K562 (cell line): ENCODE measurements at regions not wholly inside any gene's neighbourhood (a gene's known extent, or its start where the extent isn't known, plus 50 kb on each side); places are given as distances from the start of the nearest gene placed in this dataset.

ENCODE experiments used
- ATAC-seq: fragments of 200-7000 bp; cut with Tn5 transposase; 3 replicates; pipeline ENCODE4 v1.9.1; 2020; ENCODE audit warnings: moderate library complexity
- BruUV-seq: library from RNA; stranded (reverse); fragments of 400-500 nt; replicated peaks from 2 replicates; lab custom pipeline; 2021; lab: Mats Ljungman, UMichigan
- CTCF ChIA-PET: fragments of 300-600 bp; formaldehyde crosslinking; extraction: SDS; loops from one replicate; lab custom pipeline; 2021; ENCODE audit warnings: low intra/inter-chr PET ratio; lab: Yijun Ruan, JAX
- POLR2A ChIA-PET: fragments of 300-600, 350-650 bp; sonication (Branson Sonifier 250); formaldehyde crosslinking; extraction: SDS; loops from one replicate; lab custom pipeline; 2021; ENCODE audit warnings: antibody characterized with exemption, inconsistent platforms; lab: Yijun Ruan, JAX
- DNase-seq, 4 experiments: peaks; one replicate each; pipeline versions ENCODE4 v3.0.0 to v3.0.0-alpha.2; 2011 to 2018; ENCODE audit warnings: low spot score in 3 of 4, mixed read lengths in 3 of 4; ENCODE audit errors: extremely low read depth in 1 of 4
- FAIRE-seq: peaks from 2 replicates; lab custom pipeline; 2011; peaks lifted over from hg19 to GRCh38; lab: Jason Lieb, UNC
- H2AFZ ChIP-seq: 2 replicates; pipeline ENCODE4 v1.6.0; 2011; ENCODE audit warnings: low read depth, low read length, control low read depth, inconsistent platforms
- H3K27ac ChIP-seq: fragments of 200-600 bp; 3 replicates; pipeline ENCODE4 v1.8.0; 2011; ENCODE audit warnings: low read depth, mild to moderate bottlenecking, control low read depth, inconsistent platforms, low read length, moderate library complexity, mixed read lengths; ENCODE audit errors: extremely low read depth
- H3K27me3 ChIP-seq, 2 experiments: fragments of 300-600 bp in 1 of 2; 2 replicates in 1 of 2; 3 replicates in 1 of 2; pipeline versions ENCODE4 v1.6.0 to v1.8.0; 2011; ENCODE audit warnings: inconsistent platforms in 2 of 2, low read length in 2 of 2, mild to moderate bottlenecking in 1 of 2, mixed read lengths in 1 of 2, moderate library complexity in 1 of 2; ENCODE audit not compliant: control insufficient read depth in 2 of 2, insufficient read depth in 2 of 2
- H3K36me3 ChIP-seq: fragments of 300-600 bp; 3 replicates; pipeline ENCODE4 v1.8.0; 2011; ENCODE audit warnings: mild to moderate bottlenecking, low read length, inconsistent platforms; ENCODE audit not compliant: control insufficient read depth, insufficient read depth
- H3K4me1 ChIP-seq, 2 experiments: fragments of 200-600 bp in 1 of 2; replicated peaks in 1 of 2; 2 replicates in 1 of 2; 3 replicates in 1 of 2; pipeline versions ENCODE4 v1.5.1 to v1.8.0; 2011; ENCODE audit warnings: inconsistent platforms in 2 of 2, low read length in 2 of 2, mild to moderate bottlenecking in 1 of 2, mixed read lengths in 1 of 2, moderate library complexity in 1 of 2; ENCODE audit not compliant: control insufficient read depth in 2 of 2, insufficient read depth in 2 of 2
- H3K4me2 ChIP-seq: 2 replicates; pipeline ENCODE4 v1.6.1; 2011; ENCODE audit warnings: low read length, control low read depth, inconsistent platforms, mixed read lengths; ENCODE audit not compliant: insufficient read depth
- H3K4me3 ChIP-seq: fragments of 200-600 bp; sonication (generic), shearing (Covaris generic); 2 replicates; pipeline ENCODE4 v1.5.1; 2016; ENCODE audit warnings: control low read depth, inconsistent platforms
- H3K79me2 ChIP-seq: fragments of 200-600 bp; 3 replicates; pipeline ENCODE4 v1.8.0; 2011; ENCODE audit warnings: low read length, inconsistent platforms; ENCODE audit not compliant: control insufficient read depth, insufficient read depth
- H3K9ac ChIP-seq, 2 experiments: 2 replicates each; pipeline versions ENCODE4 v1.6.0 to v1.6.1; 2011; ENCODE audit warnings: low read depth in 2 of 2, low read length in 2 of 2, control low read depth in 1 of 2, inconsistent platforms in 1 of 2, mild to moderate bottlenecking in 1 of 2, mixed read lengths in 1 of 2; ENCODE audit not compliant: insufficient read depth in 1 of 2
- H3K9me1 ChIP-seq: one replicate; pipeline ENCODE4 v1.6.0; 2011; ENCODE audit warnings: inconsistent platforms, mild to moderate bottlenecking, low read length, moderate library complexity; ENCODE audit not compliant: control insufficient read depth, insufficient read depth
- H3K9me3 ChIP-seq: replicated peaks from 2 replicates; pipeline ENCODE4 v1.5.1; 2011; ENCODE audit warnings: low read depth, low read length, inconsistent platforms; ENCODE audit not compliant: control insufficient read depth, insufficient read depth
- H4K20me1 ChIP-seq: replicated peaks from 2 replicates; pipeline ENCODE4 v1.6.1; 2011; ENCODE audit warnings: low read length, inconsistent platforms, mixed read lengths; ENCODE audit not compliant: control insufficient read depth, insufficient read depth
- ASH1L ChIP-seq: fragments of 450-650 bp; IDR thresholded peaks from 2 replicates; pipeline ENCODE4 v1.6.1; 2018; ENCODE audit warnings: borderline replicate concordance, mild to moderate bottlenecking, low read depth; ENCODE audit not compliant: partially characterized antibody
- BDP1 ChIP-seq: IDR thresholded peaks from 3 replicates; pipeline ENCODE4 v1.6.1; 2011; ENCODE audit not compliant: insufficient read length, insufficient read depth
- BRF1 ChIP-seq: IDR thresholded peaks from 3 replicates; pipeline ENCODE4 v1.6.1; 2011; ENCODE audit warnings: borderline replicate concordance, mild to moderate bottlenecking; ENCODE audit not compliant: insufficient read length; ENCODE audit errors: extremely low read depth
- CBX3 ChIP-seq, 2 experiments: IDR thresholded peaks; 1 replicate in 1 of 2; 2 replicates in 1 of 2; pipeline ENCODE4 v1.6.1; 2012; ENCODE audit warnings: inconsistent platforms in 2 of 2, low read length in 2 of 2, borderline replicate concordance in 1 of 2, control low read depth in 1 of 2
- EP400 ChIP-seq: fragments of 450-650 bp; IDR thresholded peaks from 2 replicates; pipeline ENCODE4 v1.6.1; 2017; ENCODE audit warnings: antibody characterized with exemption, mild to moderate bottlenecking, moderate library complexity
- HEY1 ChIP-seq: fragments of 250-450 bp; sonication (Bioruptor Pico); IDR thresholded peaks from 2 replicates; pipeline ENCODE4 v1.5.0; 2020; ENCODE audit warnings: mild to moderate bottlenecking, moderate library complexity, borderline replicate concordance
- HNRNPLL ChIP-seq: fragments of 200-400 bp; formaldehyde crosslinking; IDR thresholded peaks from 2 replicates; pipeline ENCODE4 v1.6.1; 2017; ENCODE audit warnings: low read length, low read depth, mild to moderate bottlenecking; ENCODE audit not compliant: poor library complexity, severe bottlenecking
- KHSRP ChIP-seq: fragments of 450-650 bp; IDR thresholded peaks from 2 replicates; pipeline ENCODE4 v1.6.1; 2017
- PCBP1 ChIP-seq: fragments of 200-400 bp; formaldehyde crosslinking; IDR thresholded peaks from 2 replicates; pipeline ENCODE4 v1.6.1; 2018; ENCODE audit warnings: mild to moderate bottlenecking, low read depth, low read length; ENCODE audit not compliant: poor library complexity, severe bottlenecking
- SAFB ChIP-seq: fragments of 200-400 bp; formaldehyde crosslinking; IDR thresholded peaks from 2 replicates; pipeline ENCODE4 v1.6.1; 2017; ENCODE audit warnings: low read depth, low read length, borderline replicate concordance
- SMAD4 ChIP-seq: fragments of 250-450 bp; sonication (Bioruptor Pico); conservative IDR thresholded peaks from 2 replicates; pipeline ENCODE4 v1.8.0; 2021; ENCODE audit warnings: inconsistent platforms, mild to moderate bottlenecking, moderate library complexity
- SMC3 ChIP-seq: conservative IDR thresholded peaks from 2 replicates; pipeline ENCODE4 v1.6.1; 2011; ENCODE audit warnings: low read depth, low read length, improper control_type of control experiment; ENCODE audit not compliant: insufficient read depth
- ZNF174 ChIP-seq: fragments of 250-450 bp; sonication (Bioruptor Pico); IDR thresholded peaks from 2 replicates; pipeline ENCODE4 v1.4.0; 2020; ENCODE audit warnings: mild to moderate bottlenecking
- WGBS: fragments of 100-300 bp; shearing (Covaris generic); methylation state at CpG from one replicate; pipeline ENCODE4 v1.1.6; 2016; ENCODE audit warnings: low coverage, mixed read lengths; ENCODE audit not compliant: insufficient coverage; ENCODE audit errors: missing lambda C conversion rate; 5-methylcytosine and 5-hydroxymethylcytosine counted together
- in situ Hi-C: fragments of 300-500 bp; cut with MboI; formaldehyde crosslinking; loops from 4 replicates; pipeline ENCODE4 v1.15.0; 2018; ENCODE audit warnings: inconsistent platforms, mixed read lengths
- intact Hi-C: fragments of 100-400 bp; cut with micrococcal nuclease; formaldehyde crosslinking; loops from 2 replicates; pipeline ENCODE4 v1.14.2; 2022
- TF ChIP-seq, protein P1 (sequence below): fragments of 200-400 bp; formaldehyde crosslinking; IDR thresholded peaks from 2 replicates; pipeline ENCODE4 v1.6.1; 2017; ENCODE audit warnings: mild to moderate bottlenecking, low read depth, low read length, moderate library complexity
- TF ChIP-seq, protein P2 (sequence below): fragments of 250-450 bp; sonication (Bioruptor Pico); IDR thresholded peaks from 2 replicates; pipeline ENCODE4 v1.4.0; 2020; ENCODE audit warnings: mild to moderate bottlenecking, moderate library complexity
- TF ChIP-seq, protein P3 (sequence below): fragments of 150-350 bp; conservative IDR thresholded peaks from 2 replicates; pipeline ENCODE4 v1.6.1; 2014; ENCODE audit warnings: low read length

DNA sequence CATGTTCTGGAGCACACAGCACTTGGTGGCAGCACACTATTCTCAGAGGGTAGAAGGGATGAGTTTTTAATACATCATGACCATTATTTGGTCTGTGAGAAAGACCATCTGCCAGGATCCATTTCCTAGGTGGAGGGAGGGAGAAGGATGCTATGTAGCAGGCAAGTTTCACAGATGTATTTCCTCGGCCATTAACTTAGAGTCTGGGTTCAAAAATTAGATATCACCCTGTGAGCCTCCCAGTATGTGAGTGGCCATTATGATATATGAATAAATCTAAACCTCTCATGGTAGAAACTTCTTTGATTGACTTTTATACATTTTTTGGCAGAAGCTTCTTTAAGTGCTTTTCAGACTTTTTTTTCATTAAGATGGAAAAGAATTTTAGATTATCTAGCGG, 133.9 kb downstream of the SREK1 start:
- in situ Hi-C loops (no loop called here), intact Hi-C loops (no loop called here)
- no peak overlapping the region for H3K27ac ChIP-seq
- WGBS = 0% methylated on average over 2 of the region's 2 CpGs
- H3K4me3 ChIP-seq = no peak overlapping the region
- no peaks in the 10 kb centered on the region for H3K79me2 ChIP-seq
- H3K36me3 ChIP-seq = no peaks in the 10 kb centered on the region
- H3K4me1 ChIP-seq = no peaks in the 10 kb centered on the region
- ChIA-PET POLR2A (no interaction called here), CTCF (no interaction called here)
- peaks cover 11 to 13% of the 10 kb centered on the region in 2 experiments; a peak in 4 of 5 replicates for H3K27me3 ChIP-seq
- FAIRE-seq (no peak), DNase-seq (no peak), ATAC-seq (no peak)
- no peaks in the 10 kb centered on the region for H3K9me1 ChIP-seq
- no peaks in the 10 kb centered on the region for H3K9me3 ChIP-seq
- BruUV-seq = no TSS peak
- no peak overlapping the region for H2AFZ ChIP-seq
- no peak overlapping the region for H3K4me2 ChIP-seq
- H4K20me1 ChIP-seq = no peaks in the 10 kb centered on the region
- no peak overlapping the region for H3K9ac ChIP-seq
- TF ChIP-seq BDP1 (no peak), ZNF174 (CRISPR knock-in tag) (no peak), PCBP1 (no peak), SMC3 (no peak), HNRNPLL (no peak), BRF1 (no peak), ASH1L (no peak), KHSRP (no peak), EP400 (no peak), SAFB (no peak), SMAD4 (CRISPR knock-in tag) (no peak), CBX3 (IDR thresholded peaks at IDR 0.05; ENCODE audit: borderline replicate concordance in 1 of 2, low read length in 2 of 2) (no peak), HEY1 (CRISPR knock-in tag) (no peak)
- TF ChIP-seq, protein P1, sequence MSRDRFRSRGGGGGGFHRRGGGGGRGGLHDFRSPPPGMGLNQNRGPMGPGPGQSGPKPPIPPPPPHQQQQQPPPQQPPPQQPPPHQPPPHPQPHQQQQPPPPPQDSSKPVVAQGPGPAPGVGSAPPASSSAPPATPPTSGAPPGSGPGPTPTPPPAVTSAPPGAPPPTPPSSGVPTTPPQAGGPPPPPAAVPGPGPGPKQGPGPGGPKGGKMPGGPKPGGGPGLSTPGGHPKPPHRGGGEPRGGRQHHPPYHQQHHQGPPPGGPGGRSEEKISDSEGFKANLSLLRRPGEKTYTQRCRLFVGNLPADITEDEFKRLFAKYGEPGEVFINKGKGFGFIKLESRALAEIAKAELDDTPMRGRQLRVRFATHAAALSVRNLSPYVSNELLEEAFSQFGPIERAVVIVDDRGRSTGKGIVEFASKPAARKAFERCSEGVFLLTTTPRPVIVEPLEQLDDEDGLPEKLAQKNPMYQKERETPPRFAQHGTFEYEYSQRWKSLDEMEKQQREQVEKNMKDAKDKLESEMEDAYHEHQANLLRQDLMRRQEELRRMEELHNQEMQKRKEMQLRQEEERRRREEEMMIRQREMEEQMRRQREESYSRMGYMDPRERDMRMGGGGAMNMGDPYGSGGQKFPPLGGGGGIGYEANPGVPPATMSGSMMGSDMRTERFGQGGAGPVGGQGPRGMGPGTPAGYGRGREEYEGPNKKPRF = no peak
- TF ChIP-seq, protein P2, sequence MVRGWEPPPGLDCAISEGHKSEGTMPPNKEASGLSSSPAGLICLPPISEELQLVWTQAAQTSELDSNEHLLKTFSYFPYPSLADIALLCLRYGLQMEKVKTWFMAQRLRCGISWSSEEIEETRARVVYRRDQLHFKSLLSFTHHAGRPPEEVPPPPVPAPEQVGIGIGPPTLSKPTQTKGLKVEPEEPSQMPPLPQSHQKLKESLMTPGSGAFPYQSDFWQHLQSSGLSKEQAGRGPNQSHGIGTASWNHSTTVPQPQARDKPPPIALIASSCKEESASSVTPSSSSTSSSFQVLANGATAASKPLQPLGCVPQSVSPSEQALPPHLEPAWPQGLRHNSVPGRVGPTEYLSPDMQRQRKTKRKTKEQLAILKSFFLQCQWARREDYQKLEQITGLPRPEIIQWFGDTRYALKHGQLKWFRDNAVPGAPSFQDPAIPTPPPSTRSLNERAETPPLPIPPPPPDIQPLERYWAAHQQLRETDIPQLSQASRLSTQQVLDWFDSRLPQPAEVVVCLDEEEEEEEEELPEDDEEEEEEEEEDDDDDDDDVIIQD (CRISPR knock-in tag) = no peak
- TF ChIP-seq, protein P3, sequence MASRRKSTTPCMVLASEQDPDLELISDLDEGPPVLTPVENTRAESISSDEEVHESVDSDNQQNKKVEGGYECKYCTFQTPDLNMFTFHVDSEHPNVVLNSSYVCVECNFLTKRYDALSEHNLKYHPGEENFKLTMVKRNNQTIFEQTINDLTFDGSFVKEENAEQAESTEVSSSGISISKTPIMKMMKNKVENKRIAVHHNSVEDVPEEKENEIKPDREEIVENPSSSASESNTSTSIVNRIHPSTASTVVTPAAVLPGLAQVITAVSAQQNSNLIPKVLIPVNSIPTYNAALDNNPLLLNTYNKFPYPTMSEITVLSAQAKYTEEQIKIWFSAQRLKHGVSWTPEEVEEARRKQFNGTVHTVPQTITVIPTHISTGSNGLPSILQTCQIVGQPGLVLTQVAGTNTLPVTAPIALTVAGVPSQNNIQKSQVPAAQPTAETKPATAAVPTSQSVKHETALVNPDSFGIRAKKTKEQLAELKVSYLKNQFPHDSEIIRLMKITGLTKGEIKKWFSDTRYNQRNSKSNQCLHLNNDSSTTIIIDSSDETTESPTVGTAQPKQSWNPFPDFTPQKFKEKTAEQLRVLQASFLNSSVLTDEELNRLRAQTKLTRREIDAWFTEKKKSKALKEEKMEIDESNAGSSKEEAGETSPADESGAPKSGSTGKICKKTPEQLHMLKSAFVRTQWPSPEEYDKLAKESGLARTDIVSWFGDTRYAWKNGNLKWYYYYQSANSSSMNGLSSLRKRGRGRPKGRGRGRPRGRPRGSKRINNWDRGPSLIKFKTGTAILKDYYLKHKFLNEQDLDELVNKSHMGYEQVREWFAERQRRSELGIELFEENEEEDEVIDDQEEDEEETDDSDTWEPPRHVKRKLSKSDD = no peak
